SK-N-SH (cell line): ENCODE measurements at regions not wholly inside any gene's neighbourhood (a gene's known extent, or its start where the extent isn't known, plus 50 kb on each side); places are given as distances from the start of the nearest gene placed in this dataset.

Experiments
- CTCF ChIA-PET: fragments of 300-600, 350-600 bp; formaldehyde crosslinking; extraction: SDS; loops from one replicate; lab custom pipeline; 2021; lab: Yijun Ruan, JAX
- POLR2A ChIA-PET: fragments of 350-600 bp; sonication (Branson Sonifier 250); formaldehyde crosslinking; extraction: SDS; loops from one replicate; lab custom pipeline; 2020; ENCODE audit warnings: antibody characterized with exemption, inconsistent platforms; lab: Yijun Ruan, JAX
- DNase-seq: peaks from one replicate; pipeline ENCODE4 v3.0.0; 2012
- H2AFZ ChIP-seq: fragments of 200-600 bp; sonication (generic); 2 replicates; pipeline ENCODE4 v1.8.1; 2016; ENCODE audit warnings: antibody characterized with exemption, mild to moderate bottlenecking, low read depth
- H3F3A ChIP-seq: fragments of 200-600 bp; sonication (generic); replicated peaks from 2 replicates; pipeline ENCODE3; 2016; ENCODE audit warnings: antibody characterized with exemption, mild to moderate bottlenecking; ENCODE audit not compliant: insufficient read depth
- H3K27ac ChIP-seq, 2 experiments: fragments of 200-500 bp in 1 of 2; fragments of 200-600 bp in 1 of 2; sonication (Bioruptor generic) in 1 of 2; sonication (generic), shearing (Covaris generic) in 1 of 2; 2 replicates each; pipeline versions ENCODE4 v1.5.1 to v1.6.1; 2014 to 2016; ENCODE audit warnings: low read depth in 2 of 2, inconsistent platforms in 1 of 2, low read length in 1 of 2, mild to moderate bottlenecking in 1 of 2, mixed read lengths in 1 of 2
- H3K27me3 ChIP-seq: fragments of 200-600 bp; sonication (generic), shearing (Covaris generic); 2 replicates; pipeline ENCODE4 v1.6.1; 2016; ENCODE audit warnings: mixed run types; ENCODE audit not compliant: insufficient read depth
- H3K36me3 ChIP-seq, 2 experiments: fragments of 200-500 bp in 1 of 2; fragments of 200-600 bp in 1 of 2; sonication (Bioruptor generic) in 1 of 2; sonication (generic) in 1 of 2; replicated peaks in 1 of 2; 2 replicates each; pipeline versions ENCODE3 to v1.5.1; 2014 to 2016; ENCODE audit warnings: low read length in 1 of 2, mild to moderate bottlenecking in 1 of 2; ENCODE audit not compliant: insufficient read depth in 2 of 2, control insufficient read depth in 1 of 2
- H3K4me1 ChIP-seq, 2 experiments: fragments of 200-500 bp in 1 of 2; fragments of 200-600 bp in 1 of 2; sonication (Bioruptor generic) in 1 of 2; sonication (generic), shearing (Covaris generic) in 1 of 2; 2 replicates each; pipeline versions ENCODE4 v1.5.1 to v1.6.1; 2014 to 2016; ENCODE audit warnings: low read depth in 1 of 2, low read length in 1 of 2, mixed run types in 1 of 2; ENCODE audit not compliant: insufficient read depth in 2 of 2, control insufficient read depth in 1 of 2
- H3K4me2 ChIP-seq: fragments of 200-600 bp; sonication (generic), shearing (Covaris generic); 2 replicates; pipeline ENCODE4 v1.6.1; 2017; ENCODE audit warnings: mixed run types
- H3K4me3 ChIP-seq, 2 experiments: fragments of 200-500 bp in 1 of 2; fragments of 200-600 bp in 1 of 2; sonication (Bioruptor generic) in 1 of 2; sonication (generic), shearing (Covaris generic) in 1 of 2; 2 replicates each; pipeline versions ENCODE4 v1.5.1 to v1.8.1; 2014 to 2016; ENCODE audit warnings: low read depth in 2 of 2, inconsistent platforms in 1 of 2, low read length in 1 of 2, mild to moderate bottlenecking in 1 of 2, mixed read lengths in 1 of 2, moderate library complexity in 1 of 2
- H3K79me2 ChIP-seq: fragments of 200-600 bp; sonication (generic); 2 replicates; pipeline ENCODE4 v1.8.1; 2017; ENCODE audit warnings: mild to moderate bottlenecking; ENCODE audit not compliant: insufficient read depth
- H3K9ac ChIP-seq: fragments of 200-600 bp; sonication (generic); 2 replicates; pipeline ENCODE4 v1.6.1; 2017; ENCODE audit warnings: mixed run types
- H3K9me2 ChIP-seq: fragments of 200-600 bp; sonication (generic); 2 replicates; pipeline ENCODE4 v1.6.1; 2017; ENCODE audit warnings: mixed run types
- H3K9me3 ChIP-seq: fragments of 200-600 bp; sonication (generic); 2 replicates; pipeline ENCODE4 v1.6.1; 2017; ENCODE audit warnings: mixed run types, mild to moderate bottlenecking, moderate library complexity
- H4K20me1 ChIP-seq: fragments of 200-600 bp; sonication (generic); 2 replicates; pipeline ENCODE4 v1.6.1; 2017; ENCODE audit warnings: mild to moderate bottlenecking, mixed run types; ENCODE audit not compliant: insufficient read depth
- ELF1 ChIP-seq: IDR thresholded peaks from 2 replicates; pipeline ENCODE4 v1.4.0; 2012
- FOSL2 ChIP-seq: IDR thresholded peaks from 2 replicates; pipeline ENCODE4 v1.4.0; 2012; ENCODE audit warnings: low read depth, mild to moderate bottlenecking, moderate library complexity, borderline replicate concordance
- FOXM1 ChIP-seq: IDR thresholded peaks from 2 replicates; pipeline ENCODE4 v1.4.0; 2012; ENCODE audit warnings: low read depth, mild to moderate bottlenecking
- GATA2 ChIP-seq: sonication (generic); formaldehyde crosslinking; IDR thresholded peaks from 2 replicates; pipeline ENCODE4 v1.5.0; 2020; ENCODE audit warnings: mild to moderate bottlenecking, missing genetic modification reagents
- JUND ChIP-seq: IDR thresholded peaks from 2 replicates; pipeline ENCODE4 v1.4.0; 2012
- MXI1 ChIP-seq: IDR thresholded peaks from 2 replicates; pipeline ENCODE4 v1.6.1; 2012; ENCODE audit warnings: mild to moderate bottlenecking, low read depth, low read length, improper control_type of control experiment
- NFIC ChIP-seq: IDR thresholded peaks from 2 replicates; pipeline ENCODE4 v1.4.0; 2012; ENCODE audit warnings: borderline replicate concordance
- RAD21 ChIP-seq: IDR thresholded peaks from 2 replicates; pipeline ENCODE4 v1.6.1; 2012; ENCODE audit warnings: mild to moderate bottlenecking, low read length
- RFX5 ChIP-seq: IDR thresholded peaks from 2 replicates; pipeline ENCODE4 v1.6.1; 2012; ENCODE audit warnings: mild to moderate bottlenecking, improper control_type of control experiment, low read length
- RXRA ChIP-seq: IDR thresholded peaks from 2 replicates; pipeline ENCODE4 v1.4.0; 2012; ENCODE audit warnings: low read depth, mild to moderate bottlenecking, borderline replicate concordance
- SMC3 ChIP-seq: IDR thresholded peaks from 2 replicates; pipeline ENCODE4 v1.6.1; 2012; ENCODE audit warnings: low read depth, low read length, improper control_type of control experiment
- TAF1 ChIP-seq: IDR thresholded peaks from 2 replicates; pipeline ENCODE4 v1.6.1; 2012; ENCODE audit warnings: low read depth, mild to moderate bottlenecking, low read length, moderate library complexity, borderline replicate concordance
- TCF12 ChIP-seq: IDR thresholded peaks from 2 replicates; pipeline ENCODE4 v1.4.0; 2012
- TEAD4 ChIP-seq: IDR thresholded peaks from 2 replicates; pipeline ENCODE4 v1.4.0; 2012; ENCODE audit warnings: mild to moderate bottlenecking, borderline replicate concordance; ENCODE audit not compliant: insufficient read depth
- YY1 ChIP-seq: IDR thresholded peaks from 2 replicates; pipeline ENCODE4 v1.4.0; 2012; ENCODE audit warnings: low read depth, mild to moderate bottlenecking
- WGBS: methylation state at CpG from one replicate; pipeline ENCODE4 v1.1.6; 2017; ENCODE audit warnings: low lambda C conversion rate; 5-methylcytosine and 5-hydroxymethylcytosine counted together
- TF ChIP-seq, protein P1 (sequence below): fragments of 200-600 bp; sonication (generic); IDR thresholded peaks from 2 replicates; pipeline ENCODE4 v1.6.1; 2017; ENCODE audit warnings: antibody characterized with exemption, mild to moderate bottlenecking, moderate library complexity
- TF ChIP-seq, protein P2 (sequence below): IDR thresholded peaks from 2 replicates; pipeline ENCODE4 v1.4.0; 2012; ENCODE audit warnings: low read depth
- TF ChIP-seq, protein P3 (sequence below): fragments of 150-350 bp; IDR thresholded peaks from 2 replicates; pipeline ENCODE4 v1.6.1; 2017; ENCODE audit warnings: antibody characterized with exemption, low read length, low read depth, borderline replicate concordance
- TF ChIP-seq, protein P4 (sequence below): fragments of 150-350 bp; IDR thresholded peaks from 2 replicates; pipeline ENCODE4 v1.6.1; 2016; ENCODE audit warnings: mild to moderate bottlenecking, low read depth, low read length
- TF ChIP-seq, protein P5 (sequence below): IDR thresholded peaks from 2 replicates; pipeline ENCODE4 v1.4.0; 2012; ENCODE audit warnings: low read depth, borderline replicate concordance

DNA sequence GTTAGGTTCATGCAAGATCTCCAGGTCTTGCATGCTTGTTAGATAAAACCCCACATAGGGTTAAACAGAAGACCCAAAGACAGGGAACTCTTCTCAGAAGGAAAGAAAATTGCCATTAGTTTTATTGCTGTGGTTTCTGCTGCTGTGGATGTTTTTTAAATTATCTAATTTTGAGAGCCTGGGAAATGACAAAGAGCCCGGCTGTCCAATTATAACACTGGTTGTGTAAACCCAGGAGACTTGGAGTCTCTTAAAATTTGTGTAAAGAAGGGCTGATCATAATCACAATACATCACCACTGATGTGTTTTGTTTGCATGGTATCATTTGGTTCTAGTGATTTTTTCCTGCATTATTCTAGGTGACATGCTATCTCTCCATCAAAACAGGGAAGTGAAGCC, 246.5 kb upstream of the MYO3A start:
- H3K36me3 ChIP-seq = no peaks in the 10 kb centered on the region
- no peaks in the 10 kb centered on the region for H3K27me3 ChIP-seq
- H3K4me2 ChIP-seq = no peak overlapping the region
- no peak overlapping the region for H2AFZ ChIP-seq
- 18% methylated on average over 1 of the region's 1 CpG for WGBS
- no peaks in the 10 kb centered on the region for H3F3A ChIP-seq
- no peak for DNase-seq
- H3K9ac ChIP-seq = no peak overlapping the region
- no peaks in the 10 kb centered on the region for H3K9me3 ChIP-seq
- no peak overlapping the region for H3K4me3 ChIP-seq
- H3K27ac ChIP-seq = no peak overlapping the region
- no peaks in the 10 kb centered on the region for H4K20me1 ChIP-seq
- POLR2A ChIA-PET = no interaction called here
- CTCF ChIA-PET = no interaction called here
- H3K79me2 ChIP-seq = no peaks in the 10 kb centered on the region
- no peaks in the 10 kb centered on the region; a peak in 1 of 4 replicates for H3K4me1 ChIP-seq
- no peaks in the 10 kb centered on the region for H3K9me2 ChIP-seq
- TF ChIP-seq YY1 (no peak), MXI1 (no peak), RXRA (no peak), FOXM1 (no peak), RAD21 (no peak)
- TF ChIP-seq, protein P1, sequence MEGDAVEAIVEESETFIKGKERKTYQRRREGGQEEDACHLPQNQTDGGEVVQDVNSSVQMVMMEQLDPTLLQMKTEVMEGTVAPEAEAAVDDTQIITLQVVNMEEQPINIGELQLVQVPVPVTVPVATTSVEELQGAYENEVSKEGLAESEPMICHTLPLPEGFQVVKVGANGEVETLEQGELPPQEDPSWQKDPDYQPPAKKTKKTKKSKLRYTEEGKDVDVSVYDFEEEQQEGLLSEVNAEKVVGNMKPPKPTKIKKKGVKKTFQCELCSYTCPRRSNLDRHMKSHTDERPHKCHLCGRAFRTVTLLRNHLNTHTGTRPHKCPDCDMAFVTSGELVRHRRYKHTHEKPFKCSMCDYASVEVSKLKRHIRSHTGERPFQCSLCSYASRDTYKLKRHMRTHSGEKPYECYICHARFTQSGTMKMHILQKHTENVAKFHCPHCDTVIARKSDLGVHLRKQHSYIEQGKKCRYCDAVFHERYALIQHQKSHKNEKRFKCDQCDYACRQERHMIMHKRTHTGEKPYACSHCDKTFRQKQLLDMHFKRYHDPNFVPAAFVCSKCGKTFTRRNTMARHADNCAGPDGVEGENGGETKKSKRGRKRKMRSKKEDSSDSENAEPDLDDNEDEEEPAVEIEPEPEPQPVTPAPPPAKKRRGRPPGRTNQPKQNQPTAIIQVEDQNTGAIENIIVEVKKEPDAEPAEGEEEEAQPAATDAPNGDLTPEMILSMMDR = no peak

DNA sequence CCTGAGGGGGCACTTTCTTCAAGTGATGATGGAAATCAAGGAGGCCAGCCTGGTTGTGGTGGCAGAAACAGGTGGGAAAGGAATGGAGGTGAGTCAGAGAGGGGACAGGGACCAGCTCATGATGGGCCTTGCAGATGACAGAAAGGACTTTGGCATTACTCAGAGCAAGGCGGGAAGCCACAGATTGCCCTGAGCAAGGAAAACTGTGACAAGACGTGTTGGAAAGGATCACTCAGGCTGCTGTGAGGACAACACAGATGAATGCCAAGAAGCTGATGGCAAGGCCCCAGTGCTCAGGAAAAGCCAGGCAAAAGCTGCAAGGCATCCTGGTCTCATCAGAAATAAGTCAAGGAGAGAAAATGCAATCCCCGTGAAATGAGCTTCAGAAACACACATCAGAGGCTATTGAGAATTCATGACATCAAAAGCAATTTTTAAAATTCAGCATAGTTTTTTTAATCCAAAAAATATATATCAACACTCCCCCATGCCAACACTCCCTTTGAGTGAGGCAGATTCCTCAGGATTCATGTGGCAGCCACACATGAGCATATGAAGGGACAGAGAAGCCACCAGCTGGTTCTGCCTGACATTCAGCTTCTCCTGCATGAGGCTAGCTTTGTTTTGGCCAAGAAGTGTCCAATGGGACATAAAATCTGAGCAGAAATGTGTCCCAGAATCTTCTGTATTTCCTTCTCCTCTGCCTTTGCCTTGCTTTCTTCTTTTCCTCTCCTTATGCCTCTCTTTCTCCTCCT, 244.5 kb upstream of the MYO3A start:
- H3K36me3 ChIP-seq = no peaks in the 10 kb centered on the region
- H3K4me1 ChIP-seq = no peaks in the 10 kb centered on the region; a peak in 1 of 4 replicates
- no peak for DNase-seq
- H2AFZ ChIP-seq = no peak overlapping the region
- H3F3A ChIP-seq = no peaks in the 10 kb centered on the region
- no peaks in the 10 kb centered on the region for H3K9me2 ChIP-seq
- no peaks in the 10 kb centered on the region for H3K9me3 ChIP-seq
- H3K79me2 ChIP-seq = no peaks in the 10 kb centered on the region
- H3K9ac ChIP-seq = no peak overlapping the region
- H3K4me3 ChIP-seq = no peak overlapping the region
- H4K20me1 ChIP-seq = no peaks in the 10 kb centered on the region
- no peak overlapping the region for H3K4me2 ChIP-seq
- CTCF ChIA-PET = interaction anchor here (0.8 kb wide), 1 partner anchor 12 kb away, joined by 5 read pairs; no protein-coding TSS in a partner anchor
- no peak overlapping the region for H3K27ac ChIP-seq
- WGBS = 46% methylated on average over 3 of the region's 3 CpGs
- POLR2A ChIA-PET = no interaction called here
- H3K27me3 ChIP-seq = no peaks in the 10 kb centered on the region
- TF ChIP-seq, protein P2, sequence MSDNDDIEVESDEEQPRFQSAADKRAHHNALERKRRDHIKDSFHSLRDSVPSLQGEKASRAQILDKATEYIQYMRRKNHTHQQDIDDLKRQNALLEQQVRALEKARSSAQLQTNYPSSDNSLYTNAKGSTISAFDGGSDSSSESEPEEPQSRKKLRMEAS = no peak
- TF ChIP-seq, protein P3, sequence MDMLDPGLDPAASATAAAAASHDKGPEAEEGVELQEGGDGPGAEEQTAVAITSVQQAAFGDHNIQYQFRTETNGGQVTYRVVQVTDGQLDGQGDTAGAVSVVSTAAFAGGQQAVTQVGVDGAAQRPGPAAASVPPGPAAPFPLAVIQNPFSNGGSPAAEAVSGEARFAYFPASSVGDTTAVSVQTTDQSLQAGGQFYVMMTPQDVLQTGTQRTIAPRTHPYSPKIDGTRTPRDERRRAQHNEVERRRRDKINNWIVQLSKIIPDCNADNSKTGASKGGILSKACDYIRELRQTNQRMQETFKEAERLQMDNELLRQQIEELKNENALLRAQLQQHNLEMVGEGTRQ = no peak
- TF ChIP-seq ELF1 = no peak
- TF ChIP-seq, protein P4, sequence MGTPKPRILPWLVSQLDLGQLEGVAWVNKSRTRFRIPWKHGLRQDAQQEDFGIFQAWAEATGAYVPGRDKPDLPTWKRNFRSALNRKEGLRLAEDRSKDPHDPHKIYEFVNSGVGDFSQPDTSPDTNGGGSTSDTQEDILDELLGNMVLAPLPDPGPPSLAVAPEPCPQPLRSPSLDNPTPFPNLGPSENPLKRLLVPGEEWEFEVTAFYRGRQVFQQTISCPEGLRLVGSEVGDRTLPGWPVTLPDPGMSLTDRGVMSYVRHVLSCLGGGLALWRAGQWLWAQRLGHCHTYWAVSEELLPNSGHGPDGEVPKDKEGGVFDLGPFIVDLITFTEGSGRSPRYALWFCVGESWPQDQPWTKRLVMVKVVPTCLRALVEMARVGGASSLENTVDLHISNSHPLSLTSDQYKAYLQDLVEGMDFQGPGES = no peak
- no peak for TF ChIP-seq RXRA
- TF ChIP-seq NFIC = no peak
- TF ChIP-seq TCF12 = no peak
- no peak for TF ChIP-seq FOSL2
- TF ChIP-seq TAF1 = no peak
- TF ChIP-seq, protein P5, sequence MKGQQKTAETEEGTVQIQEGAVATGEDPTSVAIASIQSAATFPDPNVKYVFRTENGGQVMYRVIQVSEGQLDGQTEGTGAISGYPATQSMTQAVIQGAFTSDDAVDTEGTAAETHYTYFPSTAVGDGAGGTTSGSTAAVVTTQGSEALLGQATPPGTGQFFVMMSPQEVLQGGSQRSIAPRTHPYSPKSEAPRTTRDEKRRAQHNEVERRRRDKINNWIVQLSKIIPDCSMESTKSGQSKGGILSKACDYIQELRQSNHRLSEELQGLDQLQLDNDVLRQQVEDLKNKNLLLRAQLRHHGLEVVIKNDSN = no peak
- TF ChIP-seq SMC3 = no peak
- no peak for TF ChIP-seq JUND
- no peak for TF ChIP-seq TEAD4
- TF ChIP-seq GATA2 = no peak
- TF ChIP-seq RFX5 = no peak
